GM18870 (cell line): ENCODE measurements at regions not wholly inside any gene's neighbourhood (a gene's known extent, or its start where the extent isn't known, plus 50 kb on each side); places are given as distances from the start of the nearest gene placed in this dataset.

Experiments used
- ATAC-seq: cut with Tn5 transposase; IDR thresholded peaks from one replicate; pipeline ENCODE4 v1.9.1; 2021; ENCODE audit warnings: moderate library complexity; ENCODE audit not compliant: unreplicated experiment

DNA sequence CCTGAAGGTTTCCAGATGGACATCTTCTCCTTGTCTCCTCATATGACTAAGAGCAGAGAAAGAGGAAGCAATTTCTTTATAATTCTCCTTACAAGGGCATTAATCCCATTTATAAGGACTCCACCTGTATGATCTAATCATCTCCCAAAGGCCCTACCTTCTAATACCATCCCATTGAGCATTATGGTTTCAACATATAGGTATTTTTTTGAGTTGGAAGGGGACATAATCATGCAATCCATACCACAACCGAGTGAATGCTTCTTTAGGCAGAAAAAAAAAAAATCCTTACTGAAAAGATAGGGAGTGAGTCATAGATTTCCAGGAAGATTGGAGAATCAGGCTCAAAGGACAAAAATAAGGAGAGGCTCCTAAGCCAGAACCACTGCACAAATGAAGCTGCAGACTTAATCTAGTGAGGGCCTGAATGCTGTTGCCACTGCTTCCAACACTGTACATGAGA is 312.5 kb upstream of the HS3ST1 start:
- ATAC-seq, result no peak

DNA sequence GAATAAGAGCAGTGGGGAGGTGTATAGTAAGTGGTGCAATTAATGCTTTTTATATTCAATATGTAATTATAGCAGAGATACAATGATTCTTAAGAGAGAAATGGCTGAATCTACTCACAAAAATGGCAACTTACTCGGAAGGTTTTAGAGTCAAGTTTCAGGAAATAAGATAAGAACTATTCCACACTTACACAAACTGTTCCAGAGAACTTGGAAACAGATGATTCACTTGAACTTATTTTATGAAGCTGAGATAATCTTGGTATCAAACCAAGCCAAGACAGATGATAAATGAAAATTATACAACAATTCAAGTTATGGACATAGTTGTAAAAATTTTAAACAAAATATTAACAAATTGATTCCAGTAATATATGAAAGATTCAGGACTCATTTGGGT is 311.3 kb upstream of the HS3ST1 start:
- ATAC-seq, result no peak

DNA sequence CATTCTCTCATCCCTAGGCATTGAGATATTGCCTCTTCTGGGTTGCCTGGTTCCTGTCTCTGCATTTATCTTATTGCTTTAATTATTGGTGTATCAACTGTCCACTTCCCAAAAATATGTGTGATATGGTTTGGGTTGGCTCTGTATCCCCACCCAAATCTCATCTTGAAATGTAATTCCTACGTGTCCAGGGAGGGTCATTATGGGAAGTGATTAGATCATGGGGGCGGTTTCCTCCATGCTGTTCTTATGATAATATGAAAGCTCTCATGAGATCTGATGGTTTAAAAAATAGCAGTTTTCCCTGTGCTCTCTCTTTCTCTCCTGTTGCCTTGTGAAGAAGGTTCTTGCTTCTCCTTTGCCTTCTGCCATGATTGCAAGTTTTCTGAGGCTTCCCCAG is 308.3 kb upstream of the HS3ST1 start:
- no peak for ATAC-seq

DNA sequence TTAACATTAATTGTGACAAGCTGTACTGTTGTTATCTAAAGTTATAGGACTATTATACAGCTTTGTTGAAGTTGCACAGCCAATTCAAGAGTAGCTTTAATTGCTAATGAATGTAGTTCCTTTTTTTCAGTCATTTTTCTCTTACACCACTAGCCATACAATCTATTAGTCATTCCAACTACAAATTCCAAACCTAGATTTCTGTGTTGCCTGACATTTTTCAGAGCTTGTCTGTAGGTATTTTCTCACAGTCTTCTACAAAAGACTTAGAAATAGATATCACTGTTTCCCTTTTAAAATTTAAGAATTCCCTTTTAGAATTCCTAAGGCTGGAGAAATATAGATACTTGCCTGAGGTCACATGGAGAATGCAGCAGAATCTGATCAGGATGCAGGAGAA is 307.0 kb upstream of the HS3ST1 start:
- ATAC-seq, result no peak

DNA sequence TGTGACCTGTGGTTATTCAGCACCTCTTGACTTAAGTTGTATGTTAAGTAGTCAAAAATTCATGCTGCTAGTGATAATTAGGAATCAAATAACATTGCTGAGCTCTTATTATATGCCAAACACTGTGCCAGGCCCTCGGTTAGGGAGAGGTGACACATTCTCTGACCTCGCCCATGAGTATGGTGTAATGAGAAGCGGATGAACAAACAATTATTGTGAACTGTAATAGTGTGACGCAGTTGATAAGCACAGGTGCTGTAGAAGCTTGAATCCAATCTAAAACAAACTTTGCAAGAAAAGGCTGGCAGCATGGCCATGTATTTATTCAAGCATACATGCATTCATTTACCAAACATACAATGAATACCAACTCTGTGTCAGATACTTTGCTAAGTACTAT is 303.5 kb upstream of the HS3ST1 start:
- ATAC-seq, result no peak

DNA sequence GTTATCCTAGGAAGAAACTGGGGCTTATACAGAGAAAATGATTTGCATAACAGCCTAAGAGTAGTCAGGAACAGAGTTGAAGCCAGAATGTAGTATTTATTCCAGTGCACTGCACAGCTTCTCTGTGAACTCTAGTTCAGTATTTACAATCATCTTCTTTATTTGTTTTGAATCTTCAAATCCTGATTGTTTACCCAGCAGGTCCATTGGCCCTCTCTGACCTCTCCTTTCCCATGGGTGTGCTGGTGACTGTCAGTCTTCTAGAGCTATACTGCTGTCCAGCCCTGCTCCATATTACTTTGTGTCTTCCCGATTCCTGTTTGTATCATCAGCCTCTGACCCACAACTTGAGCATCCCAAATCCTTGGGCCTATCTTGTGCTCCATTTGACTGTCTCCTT is 301.9 kb upstream of the HS3ST1 start:
- ATAC-seq, result no peak

DNA sequence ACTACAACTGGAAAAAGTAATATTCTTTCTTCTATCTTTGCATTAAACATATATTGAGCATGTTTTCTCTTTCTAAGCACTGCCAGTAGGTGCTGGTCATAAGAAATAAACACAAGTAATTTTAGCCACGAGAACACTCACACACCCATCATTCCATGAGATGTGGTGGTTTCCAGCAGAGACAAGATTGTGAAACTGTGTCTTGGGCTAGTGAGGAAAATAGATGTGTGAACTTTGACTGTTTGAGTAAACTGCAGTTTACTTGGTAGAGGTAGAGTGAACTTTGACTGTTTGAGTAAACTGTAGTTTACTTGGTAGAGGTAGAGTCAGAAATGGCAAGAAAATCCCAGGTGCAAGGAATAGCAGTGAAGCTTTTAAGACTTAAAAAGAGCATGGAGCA is 300.9 kb upstream of the HS3ST1 start:
- ATAC-seq, result no peak

DNA sequence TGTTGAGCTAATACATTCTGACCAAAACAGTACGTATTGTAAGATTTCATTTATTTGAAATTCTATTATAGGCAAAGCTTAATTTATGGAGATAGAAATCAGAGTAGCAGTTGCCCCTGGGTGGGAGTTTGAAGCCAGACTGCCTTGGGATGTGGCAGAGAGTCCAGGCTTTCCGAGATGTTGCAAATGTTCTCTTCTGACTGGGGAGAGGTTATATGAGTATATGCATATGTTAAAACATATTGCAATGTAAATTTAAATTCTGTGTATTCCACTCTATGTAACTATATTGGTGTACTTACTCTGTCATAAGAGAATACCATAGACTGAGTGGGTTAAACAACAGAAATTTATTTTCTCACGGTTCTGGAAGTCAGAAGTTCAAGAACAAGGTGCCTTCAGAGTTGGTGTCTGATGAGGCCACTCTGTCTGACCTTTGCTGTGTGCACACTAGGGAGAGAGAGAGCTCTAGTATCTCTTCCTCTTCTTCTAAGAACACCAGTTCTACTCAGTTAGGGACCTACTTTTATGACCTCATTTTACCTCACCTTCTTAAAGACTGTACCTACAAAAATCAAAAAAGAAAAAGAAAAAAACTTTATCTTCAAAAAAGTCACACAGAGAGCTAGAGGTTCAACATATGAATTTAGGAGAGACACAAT is 299.3 kb upstream of the HS3ST1 start:
- ATAC-seq, result no peak

DNA sequence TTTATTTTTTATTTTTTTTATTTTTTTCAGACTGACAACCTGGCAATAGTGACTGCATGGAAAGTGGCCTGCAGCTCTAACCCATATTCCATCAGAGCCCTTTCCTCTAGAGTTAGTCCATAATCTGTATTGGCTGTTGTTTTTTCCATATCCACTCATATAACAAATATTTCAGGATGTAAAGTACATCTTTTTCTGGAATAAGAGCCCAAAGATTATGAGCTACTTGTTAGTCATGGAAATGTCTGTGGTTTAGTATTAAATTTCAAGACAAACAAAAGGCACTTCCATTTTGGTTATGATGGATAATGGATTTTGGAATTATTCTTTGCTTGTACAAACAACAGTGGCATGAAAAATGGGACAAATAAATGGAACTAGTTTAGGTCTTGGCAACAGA is 296.0 kb upstream of the HS3ST1 start:
- ATAC-seq, result no peak

DNA sequence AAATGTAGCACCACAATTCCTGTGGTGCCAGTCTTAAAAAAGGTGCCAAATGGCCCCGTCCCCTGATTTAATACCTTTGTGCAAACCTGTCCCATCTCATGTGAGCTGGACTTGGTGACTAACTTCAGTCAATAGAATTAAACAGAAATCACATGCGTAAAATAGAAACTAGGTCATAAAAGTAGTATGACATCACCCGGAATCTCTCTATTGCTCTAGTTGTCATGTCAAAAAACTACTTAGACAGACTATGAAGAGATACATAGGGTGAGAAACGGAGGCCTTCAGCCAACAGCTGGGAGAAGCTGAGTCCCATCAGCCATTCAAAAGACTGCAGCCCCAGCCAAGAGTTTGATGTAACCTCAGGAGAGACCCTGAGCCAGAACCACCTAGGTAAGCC is 293.5 kb upstream of the HS3ST1 start:
- no peak for ATAC-seq

DNA sequence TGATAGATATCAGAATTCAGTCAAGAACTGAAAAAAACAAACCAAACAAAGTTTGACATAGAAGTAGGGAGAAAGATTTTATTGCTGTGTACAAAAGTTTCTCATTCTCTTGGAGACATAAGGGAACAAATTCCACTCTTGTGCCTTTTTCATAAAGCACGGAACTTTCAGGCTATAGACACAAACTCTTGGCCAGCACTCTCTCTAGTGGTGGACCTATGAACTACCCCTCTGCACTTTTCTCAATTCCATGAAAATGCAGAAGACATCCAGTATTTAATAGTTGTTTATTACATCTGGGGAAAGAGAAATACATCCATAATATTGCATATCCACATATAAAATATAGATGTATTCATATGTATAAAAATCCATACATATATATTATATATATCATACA is 291.6 kb upstream of the HS3ST1 start:
- ATAC-seq, result peak; percentile 45

DNA sequence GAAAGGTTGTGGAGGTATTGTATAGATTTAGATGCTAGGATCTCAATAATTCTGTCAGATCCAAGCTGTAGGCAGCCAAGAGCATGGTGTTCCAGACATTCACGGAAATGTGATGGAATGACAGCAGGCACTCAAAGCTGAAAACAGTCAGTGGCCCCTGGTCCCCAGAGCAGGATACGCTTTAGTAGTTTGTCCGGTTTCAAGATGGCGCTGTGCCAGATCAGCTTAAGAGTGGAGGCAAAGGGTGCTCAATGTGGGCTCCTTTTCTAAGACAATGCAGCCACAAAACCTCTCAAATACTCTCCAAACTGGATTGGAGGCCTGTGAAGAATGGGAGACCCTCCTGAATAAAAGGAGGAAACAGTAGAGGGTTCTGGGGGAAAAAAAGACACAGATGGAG is 291.2 kb upstream of the HS3ST1 start:
- ATAC-seq, result no peak

DNA sequence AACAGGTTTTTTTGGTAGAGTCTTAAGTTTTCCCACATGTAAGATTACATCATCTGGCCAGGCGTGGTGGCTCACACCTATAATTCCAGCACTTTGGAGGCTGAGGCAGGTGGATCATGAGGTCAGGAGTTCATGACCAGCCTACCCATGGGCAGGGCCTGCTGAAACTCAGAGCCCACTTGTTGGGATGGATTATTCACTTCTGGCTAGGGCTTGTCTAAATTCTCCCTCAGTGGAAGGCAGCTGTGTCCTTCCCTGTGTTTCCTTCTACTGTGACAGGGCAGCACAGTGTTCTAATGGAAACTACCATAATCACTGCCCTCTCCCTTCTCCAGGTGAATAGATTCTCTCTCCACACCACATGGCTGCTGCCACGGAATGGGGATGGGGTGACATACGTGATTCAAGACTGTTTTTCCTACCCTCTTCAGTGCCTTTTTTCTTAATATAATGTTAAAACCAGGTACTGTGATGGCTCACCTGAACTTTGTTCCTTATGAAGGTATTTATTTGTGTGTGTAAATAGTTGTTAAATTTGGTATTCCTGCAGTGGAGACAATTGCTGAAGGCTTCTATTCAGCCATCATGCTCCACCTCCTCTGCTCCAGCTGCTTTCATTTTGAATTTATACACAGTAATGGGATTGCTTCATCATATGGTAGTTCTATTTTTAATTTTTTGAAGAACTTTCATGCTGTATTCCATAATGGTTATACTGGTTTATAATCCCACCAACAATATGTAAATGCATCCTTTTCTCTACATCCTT is 287.2 kb upstream of the HS3ST1 start:
- ATAC-seq, result no peak

DNA sequence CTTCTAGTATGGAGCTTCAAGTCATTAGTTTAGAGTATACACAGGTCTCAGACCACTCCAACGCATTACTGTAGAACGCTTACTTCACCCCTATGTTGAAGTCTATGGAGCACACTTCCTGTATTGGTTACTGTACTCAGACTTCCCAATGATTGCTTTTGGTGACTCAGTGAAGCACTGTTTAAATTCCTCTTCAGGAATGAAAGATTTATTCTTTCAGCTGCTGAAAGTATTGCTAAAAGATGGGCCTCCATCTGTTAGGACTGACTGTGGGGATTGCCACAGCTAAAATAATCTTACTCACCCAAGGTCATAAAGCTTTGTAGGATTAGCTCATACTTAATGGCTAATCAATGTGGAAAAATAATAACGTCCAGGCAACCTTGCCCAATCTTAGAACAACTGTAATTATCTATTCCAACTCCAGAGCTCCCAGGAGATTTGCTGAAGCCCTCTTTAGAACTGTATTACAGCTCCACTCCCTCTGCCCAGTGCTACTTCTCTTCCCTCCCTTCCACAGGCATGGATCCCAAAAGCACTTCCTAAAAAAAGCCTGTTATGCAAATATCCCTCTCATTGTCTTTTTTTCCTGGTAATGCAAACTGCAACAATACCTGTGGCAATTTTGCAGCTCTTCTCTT is 281.9 kb upstream of the HS3ST1 start:
- no peak for ATAC-seq

DNA sequence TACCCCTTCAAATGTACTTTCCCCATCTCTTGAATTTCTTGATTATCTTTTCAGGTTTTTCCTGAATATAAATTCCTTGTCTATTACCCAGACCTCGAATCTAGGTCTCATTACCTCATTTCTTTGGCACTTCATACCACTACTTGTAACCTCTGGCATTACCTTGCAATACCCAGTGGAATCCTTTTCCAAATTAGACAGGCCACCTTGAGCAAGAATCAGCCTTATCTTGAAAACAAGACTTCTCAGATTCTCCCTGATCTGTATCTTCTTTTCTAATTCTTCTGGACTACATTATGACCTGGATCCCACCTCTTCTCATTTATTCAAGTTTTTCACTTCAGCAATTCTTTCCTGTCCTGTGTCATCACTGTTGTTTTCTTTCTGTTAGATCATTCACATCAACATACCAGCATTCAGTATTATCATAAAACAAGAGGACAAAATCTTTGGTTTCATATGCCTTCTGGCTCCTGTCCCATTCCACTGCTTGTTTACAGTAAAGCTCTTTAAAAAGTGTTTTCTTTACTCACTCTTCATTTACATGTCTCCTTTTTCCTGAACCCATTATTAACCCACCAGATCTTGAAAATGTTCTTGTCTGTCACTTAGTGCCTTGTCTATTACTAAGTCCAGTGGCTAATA is 275.6 kb upstream of the HS3ST1 start:
- ATAC-seq, result no peak

DNA sequence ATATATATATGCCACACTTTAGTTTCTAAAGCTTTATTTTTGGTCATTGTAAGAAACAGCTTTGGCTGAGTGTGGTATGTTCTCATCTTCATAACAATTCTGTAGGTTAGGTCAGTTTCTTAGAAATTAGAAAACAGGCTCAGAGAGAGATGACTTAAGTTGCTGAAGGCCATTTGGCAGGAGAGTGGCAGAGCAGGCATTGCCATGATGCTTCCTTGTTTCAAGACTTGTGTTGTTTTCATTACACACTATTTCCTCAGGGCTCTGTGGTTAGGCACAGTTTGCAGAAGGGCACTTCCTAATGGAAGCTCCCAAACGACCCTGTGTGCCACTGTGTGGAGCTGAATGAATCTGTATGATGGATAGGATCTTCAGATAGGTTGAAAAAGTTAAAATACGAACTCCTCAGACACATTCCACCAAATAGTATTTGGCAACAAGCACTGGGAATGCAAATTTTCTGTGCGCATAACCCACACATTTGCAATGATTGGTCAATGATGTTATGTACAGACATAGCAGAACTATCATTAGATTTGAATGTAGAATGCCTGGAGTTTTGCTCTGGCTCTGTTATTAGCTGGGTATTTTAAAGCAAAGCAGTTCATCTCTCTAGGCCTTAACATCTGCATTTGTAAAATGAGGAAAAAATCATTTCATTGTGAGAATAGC is 274.3 kb upstream of the HS3ST1 start:
- ATAC-seq, result no peak

DNA sequence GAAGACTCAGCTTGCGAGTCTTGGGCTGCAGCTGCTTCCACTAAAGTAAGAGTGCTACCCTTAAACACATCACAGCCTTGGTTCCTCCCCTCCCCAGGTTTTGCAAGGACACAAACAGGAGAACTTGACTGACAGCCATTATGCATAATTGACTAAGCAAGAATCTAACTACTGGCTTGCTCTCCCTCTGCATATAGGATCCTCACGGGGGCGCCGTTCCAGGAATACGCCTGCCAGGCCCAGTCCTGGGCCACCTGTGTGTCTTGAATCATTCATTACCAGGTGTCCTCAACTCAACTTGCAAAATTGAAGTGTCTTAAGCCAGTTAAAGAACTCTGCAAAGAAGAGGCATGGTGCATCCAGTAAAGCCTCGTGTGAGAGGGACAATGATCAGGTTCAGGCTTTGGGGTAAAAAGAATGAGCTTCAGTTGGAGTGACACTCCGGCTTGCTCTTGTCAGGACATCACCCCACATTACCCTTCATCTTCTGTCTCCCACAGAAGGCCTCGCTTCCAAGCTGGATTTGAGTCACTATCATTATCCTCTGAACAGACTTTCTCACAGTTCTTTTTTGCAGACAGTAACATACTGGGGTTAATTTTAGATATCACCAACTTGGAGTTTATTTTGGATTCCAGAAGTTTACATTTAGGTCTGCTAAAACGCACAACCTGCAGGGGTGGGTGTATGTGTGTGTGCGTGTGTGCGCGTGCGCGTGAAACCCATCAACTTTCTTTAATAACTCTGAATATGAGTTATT is 273.5 kb upstream of the HS3ST1 start:
- ATAC-seq, result no peak

DNA sequence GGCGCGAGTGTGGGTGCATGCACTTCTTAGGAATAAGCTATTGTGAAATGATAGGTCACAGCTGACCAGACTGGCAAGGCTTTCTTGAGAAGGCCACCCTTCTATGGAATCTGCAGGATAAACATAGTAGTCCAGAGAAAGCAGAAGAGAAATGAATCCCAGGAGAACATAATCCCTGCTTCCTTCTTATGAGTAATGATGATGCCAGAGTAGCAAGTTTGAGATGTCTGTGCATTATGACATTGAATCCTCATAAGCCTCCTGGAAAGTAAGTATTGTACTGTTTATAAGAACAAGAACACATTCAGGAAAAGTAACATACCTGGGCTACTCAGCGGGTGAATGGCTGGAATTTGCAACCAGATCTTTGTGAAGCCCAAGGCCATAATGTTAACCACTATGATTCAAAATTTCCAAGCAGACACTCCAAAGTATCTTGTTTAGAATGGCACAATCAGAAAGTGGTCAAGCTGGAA is 272.1 kb upstream of the HS3ST1 start:
- no peak for ATAC-seq

DNA sequence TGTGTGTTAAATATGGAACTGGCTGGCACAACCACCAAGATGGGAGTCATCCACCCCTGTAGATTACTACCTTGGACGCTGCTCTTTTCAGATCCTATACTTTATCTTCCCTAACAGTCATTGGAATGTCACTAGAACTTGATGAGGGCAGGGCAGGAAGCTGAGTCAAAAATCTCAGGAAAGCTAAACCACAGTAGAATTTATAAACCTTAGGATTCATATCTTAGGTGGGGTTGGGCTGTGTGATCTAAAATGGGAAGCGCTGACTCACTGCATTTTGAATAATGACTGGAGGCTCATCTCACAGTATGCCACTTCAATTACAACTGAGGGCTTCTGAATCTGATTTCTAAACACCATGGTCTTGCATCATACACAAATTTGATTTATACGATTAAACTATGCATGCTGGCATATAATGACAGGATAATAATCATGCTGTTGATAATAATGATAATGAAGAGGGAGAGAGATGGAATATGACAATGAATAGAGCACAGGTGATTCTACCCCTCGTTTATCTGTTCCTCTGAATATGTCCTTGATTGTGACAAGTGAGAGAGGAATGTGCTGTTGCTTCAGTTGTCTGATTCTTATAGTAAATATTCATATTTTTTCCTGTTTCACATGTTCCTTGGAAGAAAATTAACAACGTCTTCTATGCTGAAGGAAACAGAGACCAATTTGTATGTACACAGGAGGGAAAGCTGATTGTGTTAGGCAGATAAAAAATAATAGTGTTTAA is 270.3 kb upstream of the HS3ST1 start:
- ATAC-seq, result no peak

DNA sequence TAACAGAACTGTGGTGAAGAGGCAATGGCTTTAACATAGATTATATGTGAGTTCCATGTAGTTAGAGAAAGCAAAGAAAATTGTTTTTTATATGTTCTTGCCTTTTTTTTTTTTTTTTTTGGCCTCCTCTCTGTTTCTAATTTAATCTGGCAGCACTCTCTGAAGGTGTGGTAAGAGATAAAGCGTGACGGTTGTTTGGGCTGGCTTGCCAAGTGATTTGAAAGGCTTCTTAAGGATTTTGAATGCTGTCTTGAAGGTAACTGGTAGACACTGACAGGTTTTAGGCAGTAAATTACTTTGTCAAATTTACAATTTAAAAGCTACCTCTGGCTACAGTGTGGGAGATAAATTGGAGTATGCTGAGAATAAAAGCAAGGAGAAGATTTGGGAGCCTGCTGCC is 269.3 kb upstream of the HS3ST1 start:
- ATAC-seq, result no peak
